ENCODE measurements at regions not wholly inside any gene's neighbourhood (a gene's known extent, or its start where the extent isn't known, plus 50 kb on each side); places are given as distances from the start of the nearest gene placed in this dataset.

DNA sequence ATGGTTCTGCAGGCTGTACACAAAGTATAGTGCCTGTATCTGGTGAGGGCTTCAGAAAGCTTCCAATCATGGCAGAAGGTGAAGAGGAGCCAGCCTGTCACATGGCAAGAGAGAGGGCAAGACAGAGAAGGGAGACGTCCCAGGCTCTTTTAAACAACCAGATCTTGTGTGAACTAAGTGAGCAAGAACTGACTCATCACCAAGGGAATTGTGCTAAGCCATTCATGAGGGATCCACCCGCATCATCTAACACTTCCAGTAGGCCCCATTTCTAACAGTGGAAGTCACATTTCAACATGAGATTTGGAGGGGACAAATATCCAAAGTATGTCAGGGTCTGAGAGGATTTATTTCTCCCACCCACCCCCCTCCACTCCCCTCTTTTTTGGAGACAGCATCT lies 56.2 kb upstream of the ELAC2 start:
- Histone ChIP-seq H3K4me1 (ENCODE audit: control insufficient read depth, extremely low read depth, insufficient read depth, low read length) (no peaks in the 10 kb centered on the region), H3K27me3 (ENCODE audit: control insufficient read depth in 2 of 2, insufficient read depth in 2 of 2, low read length in 2 of 2) (no peaks in the 10 kb centered on the region), H3K27ac (ENCODE audit: insufficient read depth, low read depth, low read length) (no peak overlapping the region), H4K20me1 (replicated peaks; ENCODE audit: control insufficient read depth, extremely low read depth, insufficient read depth, low read length) (no peaks in the 10 kb centered on the region), H3K9me3 (replicated peaks; ENCODE audit: control insufficient read depth, insufficient read depth, low read length) (no peaks in the 10 kb centered on the region), H3K79me2 (ENCODE audit: control insufficient read depth, insufficient read depth, low read length) (no peaks in the 10 kb centered on the region), H3K4me2 (ENCODE audit: insufficient read depth, low read length) (no peak overlapping the region), H3K36me3 (ENCODE audit: control insufficient read depth in 2 of 2, extremely low read depth in 1 of 2, insufficient read depth in 2 of 2, low read length in 2 of 2) (no peaks in the 10 kb centered on the region), H3K9me1 (replicated peaks; ENCODE audit: control insufficient read depth, extremely low read depth, insufficient read depth, low read length) (no peaks in the 10 kb centered on the region), H3K4me3 (replicated peaks in 1 of 3; ENCODE audit: insufficient read depth in 1 of 3, low read depth in 1 of 3, low read length in 3 of 3) (no peak overlapping the region), H3K9ac (replicated peaks; ENCODE audit: extremely low read depth, insufficient read depth, low read length) (no peak overlapping the region), H2AFZ (ENCODE audit: low read depth, low read length) (no peak overlapping the region)
- ChIA-PET POLR2A (no interaction called here), CTCF (no interaction called here)
- intact Hi-C loops (cut with micrococcal nuclease) (no loop called here), dilution Hi-C loops (cut with MboI; ENCODE audit: extremely low pct_ligation_motif_present, low sequenced_read_pairs) (no loop called here)
- TF ChIP-seq MYC (IDR thresholded peaks at IDR 0.05; ENCODE audit: low read depth, low read length) (no peak), FOS (IDR thresholded peaks at IDR 0.05; ENCODE audit: borderline replicate concordance, insufficient read depth, low read length) (no peak), POLR2AphosphoS5 (IDR thresholded peaks at IDR 0.05; ENCODE audit: insufficient read depth, low read depth, low read length) (no peak), JUN (IDR thresholded peaks at IDR 0.05; ENCODE audit: borderline replicate concordance, insufficient read depth, insufficient read length, low read depth) (no peak), EZH2 (IDR thresholded peaks at IDR 0.05; ENCODE audit: borderline replicate concordance, low read depth, low read length, severe bottlenecking) (no peak)
- TF ChIP-seq, protein P1, sequence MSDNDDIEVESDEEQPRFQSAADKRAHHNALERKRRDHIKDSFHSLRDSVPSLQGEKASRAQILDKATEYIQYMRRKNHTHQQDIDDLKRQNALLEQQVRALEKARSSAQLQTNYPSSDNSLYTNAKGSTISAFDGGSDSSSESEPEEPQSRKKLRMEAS (IDR thresholded peaks at IDR 0.05; ENCODE audit: insufficient read depth, insufficient read length): no peak
- no TSS peak for BruUV-seq (replicated peaks)
- DNase-seq (ENCODE audit: low read depth, low spot score) (no peak), FAIRE-seq (no peak)

DNA sequence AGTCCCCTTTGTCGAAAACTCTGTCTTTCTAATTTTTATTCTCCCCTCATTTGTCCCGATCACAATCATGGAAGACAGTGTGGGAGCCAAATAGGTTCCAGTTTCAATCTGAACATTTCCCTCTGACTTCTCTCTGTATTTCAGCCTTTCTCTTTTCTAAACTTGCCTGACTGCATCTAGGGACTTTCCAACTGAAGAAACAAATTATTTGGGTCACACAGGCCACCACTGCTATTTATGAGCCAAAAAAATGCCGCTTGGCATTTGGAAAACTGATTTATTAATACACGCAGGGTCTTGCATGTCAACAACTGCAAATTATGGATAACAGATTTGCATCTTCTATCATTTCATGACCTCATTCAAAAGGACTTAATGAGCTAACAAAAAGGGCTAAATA lies 55.2 kb upstream of the ELAC2 start:
- H3K36me3 ChIP-seq (ENCODE audit: control insufficient read depth in 2 of 2, extremely low read depth in 1 of 2, insufficient read depth in 2 of 2, low read length in 2 of 2): no peaks in the 10 kb centered on the region
- POLR2A ChIA-PET: no interaction called here
- no peaks in the 10 kb centered on the region for H3K4me1 ChIP-seq (ENCODE audit: control insufficient read depth, extremely low read depth, insufficient read depth, low read length)
- no peaks in the 10 kb centered on the region for H4K20me1 ChIP-seq (replicated peaks; ENCODE audit: control insufficient read depth, extremely low read depth, insufficient read depth, low read length)
- H3K9me1 ChIP-seq (replicated peaks; ENCODE audit: control insufficient read depth, extremely low read depth, insufficient read depth, low read length): no peaks in the 10 kb centered on the region
- no peaks in the 10 kb centered on the region for H3K9me3 ChIP-seq (replicated peaks; ENCODE audit: control insufficient read depth, insufficient read depth, low read length)
- dilution Hi-C loops (cut with MboI; ENCODE audit: extremely low pct_ligation_motif_present, low sequenced_read_pairs): no loop called here
- FAIRE-seq (no peak), DNase-seq (ENCODE audit: low read depth, low spot score) (no peak)
- BruUV-seq (replicated peaks): no TSS peak
- H2AFZ ChIP-seq (ENCODE audit: low read depth, low read length): no peak overlapping the region
- H3K4me3 ChIP-seq (replicated peaks in 1 of 3; ENCODE audit: insufficient read depth in 1 of 3, low read depth in 1 of 3, low read length in 3 of 3): no peak overlapping the region
- no peak overlapping the region for H3K9ac ChIP-seq (replicated peaks; ENCODE audit: extremely low read depth, insufficient read depth, low read length)
- TF ChIP-seq, protein P1 (IDR thresholded peaks at IDR 0.05; ENCODE audit: insufficient read depth, insufficient read length): no peak
- TF ChIP-seq FOS (IDR thresholded peaks at IDR 0.05; ENCODE audit: borderline replicate concordance, insufficient read depth, low read length) (no peak), POLR2A (IDR thresholded peaks at IDR 0.05; ENCODE audit: low read depth, low read length) (no peak), EZH2 (IDR thresholded peaks at IDR 0.05; ENCODE audit: borderline replicate concordance, low read depth, low read length, severe bottlenecking) (no peak), JUN (IDR thresholded peaks at IDR 0.05; ENCODE audit: borderline replicate concordance, insufficient read depth, insufficient read length, low read depth) (no peak), POLR2AphosphoS5 (IDR thresholded peaks at IDR 0.05; ENCODE audit: insufficient read depth, low read depth, low read length) (no peak), GATA2 (IDR thresholded peaks at IDR 0.05; ENCODE audit: insufficient read depth, insufficient read length, low read depth, low read length) (no peak), MYC (IDR thresholded peaks at IDR 0.05; ENCODE audit: low read depth, low read length) (no peak)
- TF ChIP-seq, protein P2, sequence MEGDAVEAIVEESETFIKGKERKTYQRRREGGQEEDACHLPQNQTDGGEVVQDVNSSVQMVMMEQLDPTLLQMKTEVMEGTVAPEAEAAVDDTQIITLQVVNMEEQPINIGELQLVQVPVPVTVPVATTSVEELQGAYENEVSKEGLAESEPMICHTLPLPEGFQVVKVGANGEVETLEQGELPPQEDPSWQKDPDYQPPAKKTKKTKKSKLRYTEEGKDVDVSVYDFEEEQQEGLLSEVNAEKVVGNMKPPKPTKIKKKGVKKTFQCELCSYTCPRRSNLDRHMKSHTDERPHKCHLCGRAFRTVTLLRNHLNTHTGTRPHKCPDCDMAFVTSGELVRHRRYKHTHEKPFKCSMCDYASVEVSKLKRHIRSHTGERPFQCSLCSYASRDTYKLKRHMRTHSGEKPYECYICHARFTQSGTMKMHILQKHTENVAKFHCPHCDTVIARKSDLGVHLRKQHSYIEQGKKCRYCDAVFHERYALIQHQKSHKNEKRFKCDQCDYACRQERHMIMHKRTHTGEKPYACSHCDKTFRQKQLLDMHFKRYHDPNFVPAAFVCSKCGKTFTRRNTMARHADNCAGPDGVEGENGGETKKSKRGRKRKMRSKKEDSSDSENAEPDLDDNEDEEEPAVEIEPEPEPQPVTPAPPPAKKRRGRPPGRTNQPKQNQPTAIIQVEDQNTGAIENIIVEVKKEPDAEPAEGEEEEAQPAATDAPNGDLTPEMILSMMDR (IDR thresholded peaks at IDR 0.05; ENCODE audit: extremely low read depth in 1 of 2, insufficient read depth in 1 of 2, low read depth in 1 of 2, low read length in 2 of 2): no peak
- no peak overlapping the region for H3K4me2 ChIP-seq (ENCODE audit: insufficient read depth, low read length)
- CTCF ChIA-PET: no interaction called here
- no peaks in the 10 kb centered on the region for H3K27me3 ChIP-seq (ENCODE audit: control insufficient read depth in 2 of 2, insufficient read depth in 2 of 2, low read length in 2 of 2)
- intact Hi-C loops (cut with micrococcal nuclease): no loop called here
- H3K27ac ChIP-seq (ENCODE audit: insufficient read depth, low read depth, low read length): no peak overlapping the region
- H3K79me2 ChIP-seq (ENCODE audit: control insufficient read depth, insufficient read depth, low read length): no peaks in the 10 kb centered on the region

Measured in endothelial cell of umbilical vein (primary cell).